ENCODE measurements at regions not wholly inside any gene's neighbourhood (a gene's known extent, or its start where the extent isn't known, plus 50 kb on each side); places are given as distances from the start of the nearest gene placed in this dataset.

GRCh38 chr6:80437221-80437620 is 330.8 kb downstream of the BCKDHB start (continued):
- TF ChIP-seq RFX5 (IDR thresholded peaks at IDR 0.05; ENCODE audit: low read length) (no peak), IRF3 (IDR thresholded peaks at IDR 0.05; ENCODE audit: low read depth, low read length) (no peak), TEAD4 (IDR thresholded peaks at IDR 0.05; ENCODE audit: borderline replicate concordance, insufficient read depth) (peak; percentile 74), MAX (IDR thresholded peaks at IDR 0.05; ENCODE audit: low read depth) (peak; percentile 29; the same call in 1 of the 2 replicates), SMC3 (IDR thresholded peaks at IDR 0.05; ENCODE audit: low read depth, low read length) (no peak), ELF1 (IDR thresholded peaks at IDR 0.05) (no peak), RCOR1 (IDR thresholded peaks at IDR 0.05; ENCODE audit: low read length) (no peak), SIN3A (IDR thresholded peaks at IDR 0.05; ENCODE audit: borderline replicate concordance, low read depth, low read length) (no peak), JUND (IDR thresholded peaks at IDR 0.05) (peak; percentile 83)

DNA sequence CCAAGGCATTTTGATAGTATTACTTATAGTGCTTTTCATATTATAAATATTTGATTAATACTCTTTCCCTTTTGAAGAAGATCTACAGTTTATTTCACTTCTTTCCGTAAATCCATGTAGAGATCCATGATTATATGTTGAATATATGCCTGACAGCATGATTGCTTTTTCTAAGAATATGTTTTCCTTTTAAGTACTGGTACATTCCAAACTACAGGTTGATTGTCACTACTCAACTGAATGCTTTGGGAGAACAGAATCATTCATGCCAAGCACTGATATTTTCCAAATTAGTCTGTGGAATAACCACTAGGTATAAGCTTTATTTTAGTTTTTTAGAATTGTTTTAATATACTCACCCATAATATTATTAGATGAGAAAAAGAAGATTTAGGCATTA is 330.2 kb downstream of the BCKDHB start:
- WGBS (ENCODE audit: low lambda C conversion rate): 98% methylated on average over 1 of the region's 1 CpG
- Histone ChIP-seq H3K9me3 (no peaks in the 10 kb centered on the region), H4K20me1 (ENCODE audit: insufficient read depth) (no peaks in the 10 kb centered on the region), H3K36me3 (replicated peaks in 1 of 2; ENCODE audit: control insufficient read depth in 1 of 2, insufficient read depth in 2 of 2, low read length in 1 of 2) (no peaks in the 10 kb centered on the region), H3K4me2 (no peak overlapping the region), H3K9me2 (no peaks in the 10 kb centered on the region), H3K9ac (no peak overlapping the region), H3F3A (replicated peaks; ENCODE audit: insufficient read depth) (peaks cover 18% of the 10 kb centered on the region), H3K4me3 (ENCODE audit: low read depth in 2 of 2, low read length in 1 of 2) (no peak overlapping the region), H3K79me2 (ENCODE audit: insufficient read depth) (no peaks in the 10 kb centered on the region), H2AFZ (ENCODE audit: low read depth) (no peak overlapping the region), H3K4me1 (ENCODE audit: control insufficient read depth in 1 of 2, insufficient read depth in 2 of 2, low read depth in 1 of 2, low read length in 1 of 2) (peaks cover 0 to 19% of the 10 kb centered on the region in 2 experiments; a peak in 3 of 4 replicates), H3K27ac (ENCODE audit: low read depth in 2 of 2, low read length in 1 of 2) (peak overlapping the region; percentile 22 to 76; a peak in 3 of 4 replicates), H3K27me3 (ENCODE audit: insufficient read depth) (no peaks in the 10 kb centered on the region)
- TF ChIP-seq RCOR1 (IDR thresholded peaks at IDR 0.05; ENCODE audit: low read length) (no peak), SMC3 (IDR thresholded peaks at IDR 0.05; ENCODE audit: low read depth, low read length) (no peak), MXI1 (IDR thresholded peaks at IDR 0.05; ENCODE audit: low read depth, low read length) (no peak), CHD2 (IDR thresholded peaks at IDR 0.05; ENCODE audit: low read length, partially characterized antibody) (no peak), EP300 (IDR thresholded peaks at IDR 0.05; ENCODE audit: borderline replicate concordance in 1 of 2, low read depth in 1 of 2, low read length in 1 of 2) (no peak), USF2 (IDR thresholded peaks at IDR 0.05; ENCODE audit: borderline replicate concordance, low read depth, low read length) (no peak), MEF2A (IDR thresholded peaks at IDR 0.05; ENCODE audit: borderline replicate concordance, low read depth) (no peak), RAD21 (IDR thresholded peaks at IDR 0.05; ENCODE audit: low read length) (no peak), PBX3 (IDR thresholded peaks at IDR 0.05) (no peak), TCF12 (IDR thresholded peaks at IDR 0.05) (no peak), TEAD4 (IDR thresholded peaks at IDR 0.05; ENCODE audit: borderline replicate concordance, insufficient read depth) (no peak), NRF1 (IDR thresholded peaks at IDR 0.05; ENCODE audit: low read depth, low read length) (no peak), GABPA (IDR thresholded peaks at IDR 0.05; ENCODE audit: low read depth) (no peak), NFIC (IDR thresholded peaks at IDR 0.05; ENCODE audit: borderline replicate concordance) (no peak), TAF1 (IDR thresholded peaks at IDR 0.05; ENCODE audit: borderline replicate concordance, low read depth, low read length) (no peak)
- TF ChIP-seq, protein P1, sequence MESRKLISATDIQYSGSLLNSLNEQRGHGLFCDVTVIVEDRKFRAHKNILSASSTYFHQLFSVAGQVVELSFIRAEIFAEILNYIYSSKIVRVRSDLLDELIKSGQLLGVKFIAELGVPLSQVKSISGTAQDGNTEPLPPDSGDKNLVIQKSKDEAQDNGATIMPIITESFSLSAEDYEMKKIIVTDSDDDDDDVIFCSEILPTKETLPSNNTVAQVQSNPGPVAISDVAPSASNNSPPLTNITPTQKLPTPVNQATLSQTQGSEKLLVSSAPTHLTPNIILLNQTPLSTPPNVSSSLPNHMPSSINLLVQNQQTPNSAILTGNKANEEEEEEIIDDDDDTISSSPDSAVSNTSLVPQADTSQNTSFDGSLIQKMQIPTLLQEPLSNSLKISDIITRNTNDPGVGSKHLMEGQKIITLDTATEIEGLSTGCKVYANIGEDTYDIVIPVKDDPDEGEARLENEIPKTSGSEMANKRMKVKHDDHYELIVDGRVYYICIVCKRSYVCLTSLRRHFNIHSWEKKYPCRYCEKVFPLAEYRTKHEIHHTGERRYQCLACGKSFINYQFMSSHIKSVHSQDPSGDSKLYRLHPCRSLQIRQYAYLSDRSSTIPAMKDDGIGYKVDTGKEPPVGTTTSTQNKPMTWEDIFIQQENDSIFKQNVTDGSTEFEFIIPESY (IDR thresholded peaks at IDR 0.05; ENCODE audit: borderline replicate concordance, low read depth): no peak
- TF ChIP-seq, protein P2, sequence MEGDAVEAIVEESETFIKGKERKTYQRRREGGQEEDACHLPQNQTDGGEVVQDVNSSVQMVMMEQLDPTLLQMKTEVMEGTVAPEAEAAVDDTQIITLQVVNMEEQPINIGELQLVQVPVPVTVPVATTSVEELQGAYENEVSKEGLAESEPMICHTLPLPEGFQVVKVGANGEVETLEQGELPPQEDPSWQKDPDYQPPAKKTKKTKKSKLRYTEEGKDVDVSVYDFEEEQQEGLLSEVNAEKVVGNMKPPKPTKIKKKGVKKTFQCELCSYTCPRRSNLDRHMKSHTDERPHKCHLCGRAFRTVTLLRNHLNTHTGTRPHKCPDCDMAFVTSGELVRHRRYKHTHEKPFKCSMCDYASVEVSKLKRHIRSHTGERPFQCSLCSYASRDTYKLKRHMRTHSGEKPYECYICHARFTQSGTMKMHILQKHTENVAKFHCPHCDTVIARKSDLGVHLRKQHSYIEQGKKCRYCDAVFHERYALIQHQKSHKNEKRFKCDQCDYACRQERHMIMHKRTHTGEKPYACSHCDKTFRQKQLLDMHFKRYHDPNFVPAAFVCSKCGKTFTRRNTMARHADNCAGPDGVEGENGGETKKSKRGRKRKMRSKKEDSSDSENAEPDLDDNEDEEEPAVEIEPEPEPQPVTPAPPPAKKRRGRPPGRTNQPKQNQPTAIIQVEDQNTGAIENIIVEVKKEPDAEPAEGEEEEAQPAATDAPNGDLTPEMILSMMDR (IDR thresholded peaks at IDR 0.05): no peak
- no peak for DNase-seq
- ChIA-PET CTCF (no interaction called here), POLR2A (no interaction called here)
